GM18520 (cell line): ENCODE measurements at regions not wholly inside any gene's neighbourhood (a gene's known extent, or its start where the extent isn't known, plus 50 kb on each side); places are given as distances from the start of the nearest gene placed in this dataset.
"Not testable (repeated sequence)": the region's sequence is repeated elsewhere in the genome, so short reads cannot be mapped to it uniquely, and the experiment has no call there.

Experiments used
- ATAC-seq: cut with Tn5 transposase; IDR thresholded peaks from one replicate; pipeline ENCODE4 v1.9.1; 2021; ENCODE audit not compliant: unreplicated experiment

DNA sequence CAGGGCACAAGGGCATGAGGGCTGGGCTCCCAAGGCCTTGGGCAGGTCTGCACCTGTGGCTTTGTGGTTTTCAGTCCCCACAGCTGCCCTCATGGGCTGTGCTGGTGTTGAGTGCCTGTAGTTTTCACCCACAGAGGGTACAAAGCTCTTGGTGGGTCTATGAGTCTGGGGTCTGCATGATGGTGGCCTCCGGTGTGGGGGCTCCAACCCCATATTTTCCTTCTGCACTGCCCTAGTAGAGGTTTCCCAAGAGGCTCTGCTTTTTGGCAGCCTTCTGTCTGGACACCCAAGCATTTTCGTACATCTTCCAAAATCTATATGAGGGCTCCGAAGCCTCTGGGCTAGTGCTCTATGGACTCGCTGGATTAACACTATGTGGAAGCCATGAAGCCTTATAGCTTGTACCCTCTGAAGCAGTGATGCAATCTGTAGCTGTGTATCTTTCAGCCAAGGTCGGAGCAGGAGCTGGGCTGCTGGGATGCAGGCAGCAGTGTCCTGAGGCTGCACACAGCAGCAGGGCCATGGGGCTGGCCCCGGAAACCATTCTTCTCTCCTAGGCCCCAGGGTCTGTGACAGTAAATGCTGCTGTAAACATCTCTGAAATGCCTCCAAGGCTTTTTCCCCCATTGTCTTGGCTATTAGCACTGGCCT lies 240.3 kb downstream of the CWH43 start:
- ATAC-seq = not testable (repeated sequence)

DNA sequence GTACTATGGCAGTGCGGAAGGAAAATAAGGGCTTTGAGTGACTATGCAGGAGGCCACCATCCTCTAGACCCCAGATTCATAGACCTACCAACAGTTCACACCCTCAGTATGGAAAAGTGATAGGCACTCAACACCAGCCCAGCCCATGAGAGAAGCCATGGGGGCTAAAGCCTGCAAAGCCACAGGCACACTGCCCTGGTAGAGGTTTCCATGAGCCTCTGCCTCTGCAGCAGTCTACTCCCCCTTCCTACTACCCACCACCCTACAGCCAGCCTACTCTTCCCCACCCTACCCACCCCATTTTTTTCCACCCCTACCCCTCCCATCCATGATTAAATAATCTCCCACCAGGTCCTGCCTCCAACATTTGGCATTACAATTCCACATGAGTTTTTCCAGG lies 241.9 kb downstream of the CWH43 start:
- not testable (repeated sequence) for ATAC-seq

DNA sequence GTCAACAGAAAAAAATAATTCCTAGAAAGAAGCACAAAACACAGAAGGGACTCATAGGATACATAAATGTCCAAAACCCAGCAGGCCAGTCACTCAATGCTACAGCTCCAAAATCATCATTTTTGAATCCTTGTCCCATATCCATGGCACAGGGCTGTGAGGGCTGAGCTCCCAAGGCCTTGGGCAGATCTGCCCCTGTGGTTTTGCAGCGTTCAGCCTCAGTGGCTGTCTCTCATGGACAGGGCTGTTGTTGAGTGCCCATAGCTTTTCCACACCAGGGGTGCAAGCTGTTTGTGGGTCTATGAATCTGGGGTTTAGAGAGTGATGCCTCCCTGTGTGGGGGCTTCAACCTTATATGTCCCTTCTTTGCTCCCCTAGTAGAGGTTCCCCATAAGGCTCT lies 243.2 kb downstream of the CWH43 start:
- ATAC-seq = not testable (repeated sequence)

DNA sequence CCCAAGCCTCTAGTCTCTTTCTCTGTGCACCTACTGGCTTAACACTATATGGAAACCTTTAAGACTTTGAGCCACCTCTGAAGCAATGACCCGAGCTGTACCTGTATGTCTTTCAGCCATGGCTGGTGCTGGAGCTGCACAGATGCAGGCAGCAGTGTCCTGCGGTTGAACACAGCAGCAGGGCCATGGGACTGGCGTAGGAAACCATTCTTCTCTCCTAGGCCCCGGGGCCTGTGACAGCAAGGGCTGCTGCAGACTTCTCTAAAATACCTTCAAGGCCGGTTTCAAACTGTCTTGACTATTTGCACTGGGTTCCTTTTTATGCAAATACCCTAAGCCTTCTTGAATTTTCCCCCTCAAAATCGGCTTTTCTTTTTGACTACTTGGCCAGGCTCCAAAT lies 243.6 kb downstream of the CWH43 start:
- not testable (repeated sequence) for ATAC-seq

DNA sequence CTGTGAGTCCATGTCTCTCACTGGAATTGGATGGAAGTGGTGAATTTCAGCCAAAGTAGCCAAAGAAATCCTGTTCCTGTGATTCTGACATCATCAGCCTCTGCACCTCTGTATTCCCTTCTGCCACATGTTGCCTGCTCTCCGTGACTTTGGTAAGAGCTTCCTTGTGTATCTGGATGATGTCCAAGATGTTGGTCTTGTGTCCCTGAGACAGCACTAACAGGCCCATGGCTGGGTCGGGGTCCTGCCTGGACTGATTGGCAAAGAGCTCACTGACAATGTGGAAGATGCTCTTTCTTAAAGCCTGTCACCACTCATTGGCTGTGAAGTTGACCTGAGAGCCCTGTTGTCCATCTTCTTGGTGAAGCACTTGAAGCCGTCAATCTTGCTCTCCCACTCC lies 247.3 kb downstream of the CWH43 start:
- not testable (repeated sequence) for ATAC-seq

DNA sequence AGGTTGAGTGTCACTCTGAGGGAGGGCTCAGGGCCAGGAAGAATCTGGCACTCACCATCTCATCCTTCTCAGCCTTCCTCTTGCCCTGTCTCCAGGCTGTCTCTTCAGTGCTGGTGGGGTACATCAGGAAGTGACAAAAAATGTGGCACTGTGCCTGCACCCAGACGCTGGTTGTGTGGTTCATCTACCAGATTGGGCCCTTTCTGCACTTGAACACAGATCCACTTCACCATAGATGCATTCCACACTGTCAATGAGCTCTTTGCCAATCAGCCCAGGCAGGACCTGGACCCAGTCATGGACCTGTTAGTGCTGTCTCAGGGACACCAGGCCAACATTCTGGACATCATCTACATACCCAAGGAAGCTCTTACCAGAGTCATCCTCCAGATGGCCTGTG lies 247.7 kb downstream of the CWH43 start:
- not testable (repeated sequence) for ATAC-seq

DNA sequence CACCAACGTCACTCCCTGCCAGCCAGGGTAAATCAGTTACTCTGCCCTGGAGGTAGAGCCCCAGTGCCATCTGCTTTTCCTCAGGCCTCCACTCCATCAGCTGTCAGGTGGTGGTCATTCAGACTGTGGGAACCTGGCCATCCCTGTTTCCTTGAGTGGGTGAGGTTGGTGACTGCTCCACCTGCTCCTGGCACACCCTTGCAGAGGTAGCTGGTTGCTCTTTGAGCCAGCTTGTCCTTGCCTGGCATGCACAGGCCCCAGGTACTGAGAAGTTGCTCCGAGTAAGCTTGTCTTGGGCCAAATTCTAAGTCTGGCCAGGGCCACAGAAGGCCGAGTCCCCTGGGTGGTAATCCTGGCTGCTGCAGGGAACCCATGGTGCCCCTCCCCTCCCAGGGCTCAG lies 248.3 kb downstream of the CWH43 start:
- ATAC-seq = not testable (repeated sequence)

DNA sequence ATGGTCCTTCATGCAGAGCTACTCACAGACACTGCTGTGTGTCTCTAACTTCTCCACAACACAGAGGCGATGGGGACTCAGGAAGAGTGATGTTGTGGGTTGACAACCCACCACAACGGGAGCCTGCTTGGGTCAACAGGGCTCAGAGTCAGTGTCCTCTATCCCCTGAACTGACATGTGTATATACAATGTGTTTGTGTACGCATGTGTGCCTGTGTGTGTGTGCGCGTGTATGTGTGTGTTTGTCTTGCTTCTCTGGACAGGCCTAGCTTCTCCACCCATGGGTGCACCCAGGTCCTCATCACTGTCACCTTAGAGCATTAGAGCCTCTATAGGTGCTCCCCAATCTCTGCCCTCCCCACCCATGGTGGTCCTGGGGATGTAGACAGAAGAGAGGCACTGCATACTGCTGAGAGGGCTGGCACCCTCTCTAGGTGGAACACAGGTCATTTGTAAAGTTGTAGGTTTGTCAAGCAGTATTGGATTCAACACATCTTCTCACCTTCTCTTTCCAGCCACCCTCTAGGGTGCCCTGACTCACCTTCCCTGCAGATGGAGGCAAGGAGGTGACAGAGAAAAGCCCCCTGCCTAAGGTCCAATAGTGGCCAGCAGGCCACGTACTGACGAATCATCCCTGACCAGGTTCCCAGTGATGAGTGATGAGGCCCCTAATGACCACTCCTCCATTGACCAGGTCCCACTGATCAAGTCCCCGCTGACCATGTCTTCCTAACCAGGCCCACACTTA lies 249.5 kb downstream of the CWH43 start:
- ATAC-seq = not testable (repeated sequence)

DNA sequence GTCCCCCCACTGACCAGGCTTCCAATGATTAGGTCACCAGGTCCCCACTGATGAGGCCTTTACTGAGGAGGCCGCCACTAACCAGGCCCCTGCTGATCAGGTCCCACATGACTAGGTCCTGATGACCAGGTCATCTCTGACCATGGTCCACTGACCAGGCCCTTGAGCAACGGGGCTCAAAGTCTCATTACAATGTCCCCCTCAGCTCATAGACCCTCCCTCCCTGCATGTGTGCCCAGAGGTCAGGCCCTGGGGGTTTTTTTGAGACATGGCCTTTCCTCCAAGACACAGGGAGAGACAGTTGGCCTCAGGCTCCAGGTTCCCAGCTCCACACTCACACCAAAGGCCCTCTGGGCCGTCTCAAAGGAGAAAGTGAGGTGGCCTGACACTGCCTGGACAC lies 250.4 kb downstream of the CWH43 start:
- not testable (repeated sequence) for ATAC-seq

DNA sequence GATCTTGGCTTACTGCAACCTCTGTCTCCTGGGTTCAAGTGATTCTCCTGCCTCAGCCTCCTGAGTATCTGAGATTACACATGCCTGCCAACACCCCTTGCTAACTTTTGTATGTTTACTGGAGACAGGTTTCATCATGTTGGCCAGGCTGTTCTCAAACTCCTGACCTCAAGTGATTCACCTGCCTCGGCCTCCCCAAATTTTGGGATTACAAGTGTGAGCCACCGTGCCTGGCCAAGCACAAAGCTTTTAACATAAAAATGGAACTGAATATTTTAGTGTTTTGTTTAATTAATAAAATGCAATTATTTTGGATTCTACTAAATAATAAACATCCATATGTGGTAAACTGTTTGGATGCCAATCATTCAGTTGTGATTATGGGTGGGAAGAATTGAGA lies 255.2 kb downstream of the CWH43 start:
- ATAC-seq = not testable (repeated sequence)

DNA sequence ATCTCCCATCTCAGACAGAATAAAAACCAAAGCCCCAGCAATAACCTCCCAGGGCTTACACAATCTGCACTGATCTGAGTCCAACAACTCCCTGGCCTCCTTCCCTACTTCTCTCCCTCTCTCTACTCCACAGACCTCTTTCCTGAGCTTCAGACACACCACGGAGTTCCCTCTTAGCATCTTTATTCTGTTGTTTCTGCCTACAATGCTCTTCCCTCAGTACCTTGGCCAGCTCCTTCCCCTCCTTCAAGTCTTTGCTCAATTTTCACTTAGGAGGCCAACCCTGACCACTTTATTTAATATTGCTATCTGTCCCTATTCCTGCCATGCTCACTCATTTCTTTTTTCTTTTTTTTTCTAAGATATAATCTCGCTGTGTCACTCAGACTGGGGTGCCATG lies 276.7 kb downstream of the CWH43 start:
- ATAC-seq = not testable (repeated sequence)

DNA sequence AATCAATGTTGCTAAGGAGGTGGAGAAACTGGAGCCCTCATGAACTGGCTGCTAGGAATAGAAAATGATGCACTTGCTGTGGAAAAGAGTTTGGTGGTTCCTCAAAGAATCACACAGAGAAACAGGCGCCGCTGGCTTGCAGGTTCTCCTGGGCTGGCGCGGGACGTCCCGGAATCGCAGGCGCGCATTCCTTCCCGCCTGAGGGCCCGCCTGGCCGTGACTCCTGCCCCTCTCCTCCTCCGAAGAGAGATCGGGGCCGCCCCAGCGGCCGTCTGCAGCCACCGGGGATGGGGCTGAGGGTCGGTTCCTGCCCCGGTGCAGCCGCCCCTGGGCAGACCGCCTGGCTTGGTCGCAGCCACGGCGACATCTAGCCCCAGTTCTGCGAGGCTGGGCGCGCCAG lies 284.4 kb downstream of the CWH43 start:
- not testable (repeated sequence) for ATAC-seq

DNA sequence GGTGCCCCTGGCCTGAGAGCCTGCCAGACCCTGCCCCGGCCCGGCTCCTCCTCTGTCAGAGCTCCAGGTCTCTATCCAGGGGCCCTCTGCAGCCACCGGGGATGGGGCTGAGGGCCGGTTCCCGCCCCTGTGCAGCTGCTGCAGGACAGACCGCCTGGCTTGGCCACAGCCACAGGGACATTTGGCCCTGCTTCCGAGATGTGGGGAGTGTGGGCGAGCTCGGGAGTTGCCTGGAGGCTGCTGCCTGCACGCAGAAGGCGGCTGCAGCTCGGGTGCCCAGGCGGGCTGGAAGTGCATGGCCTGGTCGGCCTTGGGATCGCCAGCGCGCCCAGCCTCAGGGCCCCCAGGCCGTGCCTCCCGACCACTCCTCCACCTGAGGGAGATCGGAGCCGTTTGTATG lies 284.8 kb downstream of the CWH43 start:
- not testable (repeated sequence) for ATAC-seq

DNA sequence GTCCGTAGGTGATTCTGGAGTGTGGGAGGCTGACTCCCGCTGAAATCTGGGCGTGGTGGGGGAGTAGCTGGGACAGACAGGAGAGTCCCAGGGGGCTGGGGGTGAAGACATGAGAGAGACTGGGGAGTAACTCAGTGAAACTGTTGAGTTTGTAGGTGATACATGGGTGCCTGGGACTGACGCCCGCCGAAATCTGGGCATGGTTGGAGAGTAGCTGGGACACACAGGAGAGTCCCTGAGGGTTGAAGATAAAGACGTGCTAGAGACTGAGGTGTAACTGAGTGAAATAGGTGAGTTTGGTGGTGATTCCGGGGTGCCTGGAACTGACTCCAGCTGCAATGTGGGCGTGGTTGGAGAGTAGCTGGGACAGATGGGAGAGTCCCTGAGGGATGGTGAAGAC lies 299.8 kb downstream of the CWH43 start:
- ATAC-seq = not testable (repeated sequence)

DNA sequence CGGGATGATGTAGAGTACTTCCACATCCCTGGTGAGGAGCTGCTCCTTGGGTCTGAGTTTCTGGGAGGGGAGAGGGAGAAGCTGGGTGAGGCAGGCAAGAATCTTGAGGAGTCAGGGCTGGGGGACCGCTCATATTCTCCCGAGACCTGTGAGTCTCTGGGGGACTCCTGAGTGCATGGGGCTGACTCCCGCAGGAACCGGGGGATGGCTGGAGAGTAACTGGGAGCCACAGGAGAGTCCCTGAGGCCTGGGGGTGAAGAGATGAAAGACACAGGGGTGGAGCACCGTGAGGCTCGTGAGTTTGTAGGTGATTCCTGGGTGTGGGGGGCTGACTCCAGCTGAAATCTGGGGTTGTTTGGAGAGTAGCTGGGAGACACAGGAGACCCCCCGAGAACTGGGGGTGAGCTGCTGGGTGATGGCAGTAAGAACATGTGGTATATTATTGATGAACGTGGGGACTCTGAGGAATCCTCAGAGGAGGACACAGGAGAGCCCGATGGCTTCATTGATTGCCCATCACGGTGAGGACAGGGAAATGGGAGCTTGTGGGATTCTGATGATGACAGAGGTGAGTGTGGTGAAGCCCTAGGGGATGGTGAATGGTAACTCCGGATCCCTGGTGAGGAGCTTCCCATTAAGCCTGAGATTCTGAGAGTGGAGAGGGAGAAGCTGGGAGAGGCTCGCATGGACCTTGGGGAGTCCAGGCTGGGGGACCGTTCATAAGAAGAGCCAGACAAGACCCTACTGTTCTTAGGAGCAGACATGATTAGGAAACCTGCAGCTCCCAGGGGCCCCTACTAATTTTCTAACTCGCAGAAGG lies 301.1 kb downstream of the CWH43 start:
- ATAC-seq = not testable (repeated sequence)

DNA sequence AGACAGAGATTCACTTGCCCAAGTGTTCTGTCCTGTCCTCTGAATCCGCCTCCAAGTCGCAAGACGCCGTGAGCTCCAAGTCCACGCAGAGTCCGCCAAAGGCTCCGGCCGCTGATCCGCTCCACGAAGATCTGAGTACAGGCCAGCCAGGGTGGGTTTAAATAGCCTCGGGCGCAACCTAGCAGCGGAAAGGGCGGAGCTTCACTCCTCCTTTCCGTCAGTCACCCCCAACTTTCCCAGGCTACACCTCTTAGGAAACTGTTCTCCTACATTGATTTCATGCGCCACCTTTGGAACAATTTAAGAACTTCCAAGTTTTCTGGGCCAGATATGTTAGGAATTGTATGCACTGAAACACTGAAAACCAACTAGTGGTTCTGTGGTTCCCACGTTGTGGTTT lies 301.8 kb downstream of the CWH43 start:
- ATAC-seq = not testable (repeated sequence)

DNA sequence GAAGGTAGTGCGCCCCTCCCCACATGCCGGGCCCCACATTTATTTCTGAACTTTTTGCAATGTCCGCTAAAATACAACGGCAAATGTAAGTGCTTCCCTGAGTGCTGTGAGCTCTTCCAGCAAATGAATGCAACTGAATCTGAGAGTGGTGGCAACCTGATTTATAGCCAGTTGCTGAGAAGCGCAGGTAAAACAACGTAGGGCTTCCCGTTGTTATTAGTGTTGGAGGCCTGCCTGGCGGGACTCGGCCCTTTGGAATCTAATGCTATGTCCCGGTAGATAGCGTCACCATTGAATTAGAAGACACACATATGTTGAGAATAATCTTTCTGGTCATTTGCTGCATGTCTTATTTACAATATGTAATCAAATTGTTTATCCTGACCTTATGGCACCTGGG lies 302.7 kb downstream of the CWH43 start:
- not testable (repeated sequence) for ATAC-seq

DNA sequence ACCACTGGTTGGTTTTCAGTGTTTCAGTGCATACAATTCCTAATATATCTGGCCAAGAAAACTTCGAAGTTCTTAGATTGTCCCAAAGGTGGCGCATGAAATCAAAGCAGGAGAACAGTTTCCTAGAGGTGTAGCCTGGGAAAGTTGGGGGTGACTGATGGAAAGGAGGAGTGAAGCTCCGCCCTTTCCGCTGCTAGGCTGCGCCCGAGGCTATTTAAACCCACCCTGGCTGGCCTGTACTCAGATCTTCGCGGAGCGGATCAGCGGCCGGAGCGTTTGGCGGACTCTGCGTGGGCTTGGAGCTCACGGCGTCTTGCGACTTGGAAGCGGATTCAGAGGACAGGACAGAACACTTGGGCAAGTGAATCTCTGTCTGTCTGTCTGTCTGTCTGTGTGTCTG lies 328.7 kb downstream of the CWH43 start:
- ATAC-seq = not testable (repeated sequence)

DNA sequence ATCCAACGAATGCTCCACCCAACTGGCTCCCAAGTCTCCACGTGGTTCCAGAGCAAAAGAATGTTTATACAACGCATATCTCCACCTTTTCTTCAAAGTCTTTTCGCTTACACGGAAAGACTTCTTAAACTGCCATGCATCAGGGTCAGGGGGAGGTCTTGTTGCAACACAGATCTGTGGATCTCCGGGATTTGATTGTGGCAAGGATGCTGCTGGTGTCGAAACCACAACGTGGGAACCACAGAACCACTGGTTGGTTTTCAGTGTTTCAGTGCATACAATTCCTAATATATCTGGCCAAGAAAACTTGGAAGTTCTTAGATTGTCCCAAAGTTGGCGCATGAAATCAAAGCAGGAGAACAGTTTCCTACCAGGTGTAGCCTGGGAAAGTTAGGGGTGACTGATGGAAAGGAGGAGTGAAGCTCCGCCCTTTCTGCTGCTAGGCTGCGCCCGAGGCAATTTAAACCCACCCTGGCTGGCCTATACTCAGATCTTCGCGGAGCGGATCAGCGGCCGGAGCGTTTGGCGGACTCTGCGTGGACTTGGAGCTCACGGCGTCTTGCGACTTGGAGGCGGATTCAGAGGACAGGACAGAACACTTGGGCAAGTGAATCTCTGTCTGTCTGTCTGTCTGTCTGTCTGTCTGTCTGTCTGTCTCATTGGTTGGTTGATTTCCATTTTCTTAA lies 334.8 kb downstream of the CWH43 start:
- ATAC-seq = not testable (repeated sequence)

DNA sequence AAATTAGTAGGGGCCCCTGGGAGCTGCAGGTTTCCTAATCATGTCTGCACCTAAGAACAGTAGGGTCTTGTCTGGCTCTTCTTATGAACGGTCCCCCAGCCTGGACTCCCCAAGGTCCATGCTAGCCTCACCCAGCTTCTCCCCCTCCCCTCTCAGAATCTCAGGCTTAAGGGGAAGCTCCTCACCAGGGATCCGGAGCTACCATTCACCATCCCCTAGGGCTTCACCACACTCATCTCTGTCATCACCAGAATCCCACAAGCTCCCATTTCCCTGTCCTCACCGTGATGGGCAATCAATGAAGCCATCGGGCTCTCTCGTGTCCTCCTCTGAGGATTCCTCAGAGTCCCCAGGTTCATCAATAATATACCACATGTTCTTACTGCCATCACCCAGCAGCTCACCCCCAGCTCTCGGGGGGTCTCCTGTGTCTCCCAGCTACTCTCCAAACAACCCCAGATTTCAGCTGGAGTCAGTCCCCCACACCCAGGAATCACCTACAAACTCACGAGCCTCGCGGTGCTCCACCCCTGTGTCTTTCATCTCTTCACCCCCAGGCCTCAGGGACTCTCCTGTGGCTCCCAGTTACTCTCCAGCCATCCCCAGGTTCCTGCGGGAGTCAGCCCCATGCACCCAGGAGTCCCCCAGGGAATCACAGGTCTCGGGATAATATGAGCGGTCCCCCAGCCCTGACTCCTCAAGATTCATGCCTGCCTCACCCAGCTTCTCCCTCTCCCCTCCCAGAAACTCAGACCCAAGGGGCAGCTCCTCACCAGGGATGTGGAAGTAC lies 335.6 kb downstream of the CWH43 start:
- not testable (repeated sequence) for ATAC-seq
